Common myeloid progenitor, CD34-positive (primary cell): ENCODE measurements at regions not wholly inside any gene's neighbourhood (a gene's known extent, or its start where the extent isn't known, plus 50 kb on each side); places are given as distances from the start of the nearest gene placed in this dataset.
"Not testable (repeated sequence)": the region's sequence is repeated elsewhere in the genome, so short reads cannot be mapped to it uniquely, and the experiment has no call there.

Source experiments
- CTCF ChIA-PET: fragments of 350-600 bp; sonication (Branson Sonifier 250); formaldehyde crosslinking; loops from one replicate; lab custom pipeline; 2021; ENCODE audit warnings: antibody characterized with exemption; lab: Charles Lee
- POLR2A ChIA-PET: fragments of 350-600 bp; sonication (Branson Sonifier 250); formaldehyde crosslinking; loops from one replicate; lab custom pipeline; 2021; ENCODE audit warnings: antibody characterized with exemption; lab: Charles Lee
- DNase-seq, 3 donors: peaks; one replicate each; pipeline versions ENCODE4 v3.0.0 to v3.0.0-alpha.2; 2013
- H3K27ac ChIP-seq, 2 experiments: 1 replicate in 1 of 2; 2 replicates in 1 of 2; pipeline ENCODE4 v1.7.0; 2013; ENCODE audit warnings: inconsistent platforms in 2 of 2, low read length in 2 of 2, mild to moderate bottlenecking in 2 of 2, low read depth in 1 of 2, moderate library complexity in 1 of 2; ENCODE audit not compliant: severe bottlenecking in 2 of 2, insufficient read depth in 1 of 2, poor library complexity in 1 of 2
- H3K27me3 ChIP-seq, 5 experiments: replicated peaks in 2 of 5; 1 replicate in 3 of 5; 2 replicates in 2 of 5; pipeline versions ENCODE4 v1.6.1 to v1.7.0; 2013; ENCODE audit warnings: low read length in 4 of 5, mild to moderate bottlenecking in 2 of 5, moderate library complexity in 2 of 5, inconsistent platforms in 1 of 5; ENCODE audit not compliant: insufficient read depth in 5 of 5, control insufficient read depth in 4 of 5
- H3K36me3 ChIP-seq, 4 experiments: 1 replicate in 2 of 4; 2 replicates in 2 of 4; pipeline versions ENCODE4 v1.6.1 to v1.7.0; 2013; ENCODE audit warnings: low read length in 3 of 4, control low read depth in 1 of 4, mild to moderate bottlenecking in 1 of 4; ENCODE audit not compliant: control insufficient read depth in 4 of 4, insufficient read depth in 4 of 4
- H3K4me1 ChIP-seq, 4 experiments: 1 replicate in 3 of 4; 2 replicates in 1 of 4; pipeline versions ENCODE4 v1.6.1 to v1.7.1; 2013; ENCODE audit warnings: low read length in 3 of 4, mild to moderate bottlenecking in 3 of 4, control low read depth in 1 of 4, inconsistent platforms in 1 of 4, moderate library complexity in 1 of 4; ENCODE audit not compliant: control insufficient read depth in 4 of 4, insufficient read depth in 4 of 4; ENCODE audit errors: control extremely low read depth in 1 of 4
- H3K4me3 ChIP-seq, 7 experiments: 1 replicate in 4 of 7; 2 replicates in 3 of 7; pipeline versions ENCODE4 v1.5.1 to v1.7.0; 2013; ENCODE audit warnings: mild to moderate bottlenecking in 7 of 7, low read length in 6 of 7, moderate library complexity in 6 of 7, inconsistent platforms in 2 of 7, low read depth in 2 of 7, control low read depth in 1 of 7; ENCODE audit not compliant: insufficient read depth in 4 of 7, control insufficient read depth in 1 of 7; ENCODE audit errors: extremely low read depth in 1 of 7
- H3K9me3 ChIP-seq, 5 experiments: 1 replicate in 4 of 5; 2 replicates in 1 of 5; pipeline versions ENCODE4 v1.6.1 to v1.7.1; 2013; ENCODE audit warnings: low read length in 4 of 5, mild to moderate bottlenecking in 2 of 5, inconsistent platforms in 1 of 5, low read depth in 1 of 5, moderate library complexity in 1 of 5; ENCODE audit not compliant: control insufficient read depth in 4 of 5, insufficient read depth in 2 of 5; ENCODE audit errors: control extremely low read depth in 1 of 5
- WGBS: methylation state at CpG from one replicate; pipeline ENCODE4 v1.1.5; 2013; ENCODE audit not compliant: insufficient coverage; 5-methylcytosine and 5-hydroxymethylcytosine counted together

- no peaks in the 10 kb centered on the region for H3K9me3 ChIP-seq
- CTCF ChIA-PET, result no interaction called here
- no peak for DNase-seq
- POLR2A ChIA-PET, result no interaction called here
- H3K4me1 ChIP-seq, result no peaks in the 10 kb centered on the region
- WGBS, result 96% methylated on average over 3 of the region's 5 CpGs
- H3K27ac ChIP-seq, result no peak overlapping the region
- peaks cover 0 to 4% (median 0%) of the 10 kb centered on the region in 5 experiments for H3K27me3 ChIP-seq
- H3K4me3 ChIP-seq, result no peak overlapping the region
- H3K36me3 ChIP-seq, result no peaks in the 10 kb centered on the region
These were observed 592.5 kb upstream of the B3GAT1 start for GRCh38 chr11:135004495-135004894.

DNA sequence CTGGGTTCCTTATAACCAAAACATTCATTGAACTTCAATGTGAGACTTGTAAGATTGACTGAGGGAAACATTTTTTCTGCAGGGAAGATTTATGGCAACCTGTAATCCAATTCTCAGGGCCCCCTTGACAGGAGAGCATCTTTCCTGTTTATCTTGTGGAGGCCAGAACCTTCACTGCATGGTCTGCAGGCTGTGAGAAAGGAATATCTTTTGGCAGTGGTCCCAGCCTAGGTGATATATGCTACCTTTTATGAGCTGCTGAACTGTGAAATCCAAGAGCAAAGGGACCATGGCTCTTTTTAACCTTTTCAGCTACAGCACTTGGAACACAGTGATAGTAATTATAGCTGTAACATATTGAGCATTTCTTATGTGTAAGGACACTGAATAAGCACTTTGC, 590.2 kb upstream of the B3GAT1 start:
- DNase-seq, result no peak
- POLR2A ChIA-PET, result no interaction called here
- H3K36me3 ChIP-seq, result no peaks in the 10 kb centered on the region
- H3K4me3 ChIP-seq, result no peak overlapping the region
- CTCF ChIA-PET, result no interaction called here
- no peaks in the 10 kb centered on the region for H3K4me1 ChIP-seq
- peaks cover 0 to 2% (median 0%) of the 10 kb centered on the region in 5 experiments for H3K9me3 ChIP-seq
- H3K27ac ChIP-seq, result no peak overlapping the region
- H3K27me3 ChIP-seq, result peaks cover 0 to 8% (median 0%) of the 10 kb centered on the region in 5 experiments

DNA sequence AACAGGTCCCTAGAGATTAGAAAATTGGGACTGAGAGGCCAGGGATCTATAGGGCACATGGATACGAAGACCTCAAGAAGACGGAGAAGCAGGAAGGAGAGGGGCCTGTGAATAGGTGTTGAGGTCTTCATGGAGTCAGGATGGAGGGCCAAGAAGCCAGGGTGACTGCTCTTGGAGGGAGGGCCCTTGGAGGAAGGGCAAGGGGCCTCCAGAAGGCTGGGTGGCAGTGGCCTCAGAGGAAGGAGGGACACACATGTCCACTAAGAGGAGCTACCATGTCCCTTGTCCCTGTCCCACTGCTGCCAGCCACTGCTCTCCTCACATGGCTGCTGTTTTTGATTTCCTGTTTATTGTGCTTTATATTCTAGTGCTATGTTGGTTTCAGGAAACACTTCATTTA, 589.5 kb upstream of the B3GAT1 start:
- H3K36me3 ChIP-seq, result no peaks in the 10 kb centered on the region
- peaks cover 0 to 2% (median 0%) of the 10 kb centered on the region in 5 experiments for H3K9me3 ChIP-seq
- H3K27me3 ChIP-seq, result peaks cover 0 to 8% (median 0%) of the 10 kb centered on the region in 5 experiments
- H3K4me1 ChIP-seq, result no peaks in the 10 kb centered on the region
- H3K27ac ChIP-seq, result no peak overlapping the region
- ChIA-PET POLR2A (no interaction called here), CTCF (no interaction called here)
- no peak for DNase-seq
- WGBS, result 80% methylated on average over 1 of the region's 2 CpGs
- H3K4me3 ChIP-seq, result no peak overlapping the region

- H3K36me3 ChIP-seq, H3K27me3 ChIP-seq, CTCF ChIA-PET, H3K4me3 ChIP-seq, H3K9me3 ChIP-seq, DNase-seq, H3K27ac ChIP-seq, POLR2A ChIA-PET, H3K4me1 ChIP-seq: not testable (repeated sequence)
- 79% methylated on average over 5 of the region's 5 CpGs for WGBS
These were observed 589.0 kb upstream of the B3GAT1 start for GRCh38 chr11:135001065-135001464.

DNA sequence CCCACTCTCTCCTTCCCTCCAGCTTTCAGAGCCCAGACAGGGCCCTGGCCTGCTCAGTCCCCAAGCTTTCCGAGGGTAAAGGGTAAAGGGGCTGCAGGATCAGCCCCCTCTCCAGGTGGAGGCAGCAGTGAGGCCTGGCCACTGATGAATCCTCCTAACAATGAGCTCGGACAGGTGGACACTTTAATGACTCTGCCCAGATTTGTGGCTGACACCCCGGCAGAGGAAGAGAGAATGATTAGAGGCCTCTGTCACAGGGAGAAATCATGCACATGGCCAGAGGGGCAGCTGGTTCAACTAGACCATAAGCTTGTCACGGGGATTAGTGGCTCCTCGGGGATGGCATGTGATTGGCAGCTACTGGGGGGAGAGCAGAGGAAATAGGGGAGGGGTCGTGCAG, 587.5 kb upstream of the B3GAT1 start:
- Histone ChIP-seq H3K27me3 (peaks cover 0 to 8% (median under 1%) of the 10 kb centered on the region in 5 experiments), H3K36me3 (no peaks in the 10 kb centered on the region), H3K27ac (no peak overlapping the region), H3K4me3 (no peak overlapping the region), H3K4me1 (no peaks in the 10 kb centered on the region), H3K9me3 (peaks cover 0 to 2% (median 0%) of the 10 kb centered on the region in 5 experiments)
- ChIA-PET CTCF (no interaction called here), POLR2A (no interaction called here)
- WGBS, result 52% methylated on average over 5 of the region's 6 CpGs
- DNase-seq, result no peak

DNA sequence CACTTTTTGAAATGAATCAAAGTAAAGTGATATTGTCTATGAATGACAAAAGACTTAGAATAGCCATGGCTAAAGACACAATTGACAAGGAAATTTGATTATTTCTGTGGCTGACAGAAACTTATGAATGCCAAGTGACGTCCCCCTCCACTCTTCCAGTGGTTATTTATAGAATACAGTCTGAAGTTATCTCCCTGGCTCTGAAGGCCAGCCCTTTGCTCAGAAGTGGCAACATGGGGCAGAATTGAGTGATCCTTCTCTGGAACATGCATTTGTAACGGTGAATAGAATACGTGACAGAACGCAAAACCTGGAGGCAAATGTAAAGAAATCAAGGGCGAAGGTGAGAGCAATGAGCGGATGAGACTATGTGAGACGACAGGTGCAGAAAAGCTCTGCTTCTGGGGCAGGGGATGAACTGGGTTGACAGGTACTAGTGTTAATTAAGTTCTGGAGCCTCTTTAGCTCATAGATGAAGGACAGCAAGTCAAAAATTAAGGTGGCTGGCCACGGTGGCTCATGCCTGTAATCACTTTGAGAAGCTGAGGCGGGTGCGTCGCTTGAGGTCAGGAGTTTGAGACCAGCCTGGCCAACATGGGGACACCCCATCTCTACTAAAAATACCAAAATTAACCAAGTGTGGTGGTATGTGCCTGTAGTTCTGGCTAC, 585.7 kb upstream of the B3GAT1 start:
- CTCF ChIA-PET, result no interaction called here
- no peaks in the 10 kb centered on the region for H3K4me1 ChIP-seq
- no peaks in the 10 kb centered on the region for H3K36me3 ChIP-seq
- no peak overlapping the region for H3K4me3 ChIP-seq
- no peak overlapping the region for H3K27ac ChIP-seq
- peaks cover 0 to 2% (median 0%) of the 10 kb centered on the region in 5 experiments for H3K9me3 ChIP-seq
- no peak for DNase-seq
- POLR2A ChIA-PET, result no interaction called here
- peaks cover 0 to 8% (median 3%) of the 10 kb centered on the region in 5 experiments for H3K27me3 ChIP-seq
- 93% methylated on average over 8 of the region's 11 CpGs for WGBS

DNA sequence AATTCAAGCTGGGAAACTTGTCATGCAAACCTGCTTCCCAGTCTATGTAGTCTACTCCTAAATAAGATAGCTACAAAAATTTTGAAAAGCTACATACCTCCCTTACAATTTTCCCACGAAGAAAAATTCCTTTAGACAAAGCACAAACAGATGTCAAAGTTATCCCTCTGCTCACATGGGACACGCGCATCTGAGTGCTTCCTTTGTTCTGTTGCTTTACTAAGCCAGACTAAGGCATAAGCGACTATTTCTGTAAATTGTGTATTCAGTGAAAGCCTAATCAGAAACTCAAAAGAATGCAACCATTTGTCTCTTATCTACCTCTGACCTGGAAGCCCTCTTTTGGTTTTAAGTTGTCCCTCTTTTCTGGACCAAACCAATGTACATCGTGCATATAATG, 583.7 kb upstream of the B3GAT1 start:
- WGBS, result 76% methylated on average over 5 of the region's 5 CpGs

More for the DNA sequence above, 583.7 kb upstream of the B3GAT1 start:
- Histone ChIP-seq H3K4me3 (no peak overlapping the region), H3K27ac (no peak overlapping the region), H3K4me1 (no peaks in the 10 kb centered on the region), H3K27me3 (peaks cover 0 to 8% (median 4%) of the 10 kb centered on the region in 5 experiments), H3K36me3 (no peaks in the 10 kb centered on the region), H3K9me3 (peaks cover 0 to 2% (median 0%) of the 10 kb centered on the region in 5 experiments)
- ChIA-PET POLR2A (no interaction called here), CTCF (no interaction called here)
- DNase-seq, result no peak
